Umbilical cord (tissue), 1 donor: ENCODE measurements at regions not wholly inside any gene's neighbourhood (a gene's known extent, or its start where the extent isn't known, plus 50 kb on each side); places are given as distances from the start of the nearest gene placed in this dataset.
"Not testable (repeated sequence)": the region's sequence is repeated elsewhere in the genome, so short reads cannot be mapped to it uniquely, and the experiment has no call there.

Experiments used
- DNase-seq: peaks from one replicate; pipeline ENCODE4 v3.0.0-alpha.2; 2015; ENCODE audit warnings: low spot score

DNA sequence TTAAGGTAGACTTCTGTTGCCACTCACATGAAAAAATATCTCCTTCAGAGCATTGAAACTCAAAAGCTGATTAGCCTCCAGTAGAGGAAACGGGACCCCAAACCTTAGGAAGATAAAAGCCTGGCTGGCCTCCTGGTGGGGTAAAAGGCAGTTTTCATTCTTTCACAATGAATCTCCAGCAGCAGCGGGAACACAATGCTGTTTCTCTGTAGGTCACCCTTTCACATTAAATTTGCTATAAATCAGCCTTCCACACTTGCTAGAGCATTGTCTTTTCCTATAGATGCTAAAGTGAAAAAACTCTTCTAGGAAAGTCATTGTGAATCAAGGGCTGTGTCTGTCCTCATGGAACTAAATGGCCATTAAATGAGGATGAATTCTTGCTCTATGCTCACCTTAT, 207.3 kb upstream of the MAGEB2 start:
- no peak for DNase-seq

DNA sequence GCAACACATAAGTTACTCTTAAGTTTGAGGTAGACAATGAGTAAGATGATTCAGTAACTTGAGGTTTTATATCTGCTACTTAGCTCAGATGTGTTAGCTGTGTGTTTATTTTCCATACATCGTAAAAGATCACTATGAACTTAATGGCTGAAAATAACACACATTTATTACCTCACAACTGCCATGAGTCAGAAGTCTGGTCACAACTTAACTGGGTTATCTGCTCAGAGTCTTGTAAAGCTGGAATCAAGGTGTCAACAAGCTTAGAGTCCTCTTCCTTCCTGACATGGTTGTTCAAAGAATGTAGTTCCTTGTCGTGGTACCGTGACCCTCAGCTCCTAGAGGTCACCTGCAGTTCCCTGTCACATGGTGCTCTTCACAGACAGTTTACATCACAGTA, 204.9 kb upstream of the MAGEB2 start:
- no peak for DNase-seq

DNA sequence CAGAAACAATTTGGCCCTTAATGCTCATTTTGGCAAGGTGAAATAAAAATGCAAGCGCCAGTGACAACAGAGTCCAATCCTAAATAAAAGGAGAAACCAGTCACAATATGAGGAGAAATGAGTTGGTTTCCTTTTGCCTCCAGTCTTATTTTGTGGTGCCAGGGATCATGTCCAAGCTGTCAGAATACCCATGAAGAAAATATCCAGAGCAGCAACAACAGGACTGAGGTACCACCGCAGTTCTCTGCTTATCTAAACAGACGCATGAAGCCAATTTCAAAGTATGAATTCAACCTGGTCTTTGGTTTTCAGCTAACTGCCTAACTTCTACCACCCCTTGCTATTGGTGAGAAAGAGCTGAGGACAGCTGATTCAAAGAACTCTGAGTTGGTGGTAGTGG, 199.9 kb upstream of the MAGEB2 start:
- DNase-seq = no peak

DNA sequence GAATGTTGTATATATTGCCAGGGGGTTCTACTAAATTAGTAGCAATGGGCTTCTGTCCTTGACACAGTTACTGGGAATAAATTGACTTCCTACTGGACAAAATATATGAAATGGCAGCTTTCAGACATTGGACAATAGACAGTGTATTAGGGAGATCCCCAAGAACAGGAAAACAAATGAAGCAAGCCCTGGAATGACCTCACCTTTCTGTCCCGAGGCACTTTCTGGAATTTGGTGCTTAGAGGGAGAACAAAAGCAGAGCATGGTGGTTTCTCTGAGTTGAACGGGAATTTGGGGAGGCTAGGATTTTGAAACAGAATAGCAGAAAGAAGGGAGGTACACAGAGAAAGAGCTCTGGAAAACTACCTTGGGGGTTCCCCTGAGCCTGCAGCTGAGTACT, 187.7 kb upstream of the MAGEB2 start:
- no peak for DNase-seq

DNA sequence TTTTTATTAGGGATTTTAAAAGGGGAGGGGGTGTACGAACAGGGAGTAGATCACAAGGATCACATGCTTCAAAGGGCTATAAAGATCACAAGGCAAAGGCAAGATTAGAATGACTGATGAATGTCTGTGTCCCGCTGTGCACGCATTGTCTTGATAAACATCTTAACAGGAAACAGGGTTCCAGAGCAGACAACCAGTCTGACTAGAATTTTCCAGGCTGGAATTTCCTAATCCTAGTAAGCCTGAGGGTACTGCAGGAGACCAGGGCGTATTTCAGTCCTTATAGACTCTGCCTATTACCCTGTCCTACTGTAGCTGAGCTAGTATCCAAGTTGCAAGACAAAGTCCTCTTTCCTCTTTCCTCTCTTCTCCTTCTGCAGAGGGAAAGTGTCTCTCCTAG, 179.0 kb upstream of the MAGEB2 start:
- not testable (repeated sequence) for DNase-seq

DNA sequence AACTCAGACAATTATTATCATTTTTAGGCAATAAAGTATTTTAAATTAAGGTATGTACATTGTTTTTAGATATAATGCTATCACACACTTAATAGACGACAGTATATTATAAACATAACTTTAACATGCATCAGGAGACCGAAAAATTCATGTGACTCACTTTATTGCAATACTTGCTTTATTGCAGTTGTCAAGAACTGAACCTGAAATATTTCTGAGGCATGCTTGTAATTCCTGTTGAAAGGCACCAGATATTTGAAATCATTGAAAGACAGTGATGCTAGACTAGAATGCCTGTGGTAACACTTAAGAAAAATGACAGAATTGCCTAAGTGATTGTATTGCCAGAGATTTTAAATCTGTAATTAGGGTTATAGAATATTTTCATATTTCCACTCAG, 175.6 kb upstream of the MAGEB2 start:
- peak; percentile 1 for DNase-seq

DNA sequence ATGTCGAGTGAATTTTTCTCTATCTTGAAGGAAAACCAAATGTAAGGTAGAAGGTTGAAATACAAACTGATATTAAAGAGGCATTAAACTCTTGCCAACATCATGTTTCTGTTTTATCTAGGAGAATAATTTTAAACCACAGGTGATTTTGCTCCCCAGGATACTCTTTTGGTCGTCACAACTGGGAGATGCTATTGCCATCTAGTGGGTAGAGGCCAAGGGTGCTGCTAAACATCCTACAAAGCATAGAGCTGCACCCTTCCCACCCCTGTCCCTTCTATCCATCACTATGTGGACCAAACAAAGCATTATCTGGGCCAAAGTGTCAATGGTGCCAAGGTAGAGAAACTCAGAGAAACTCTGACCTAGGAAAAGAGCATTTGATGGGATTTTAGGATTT, 154.6 kb upstream of the MAGEB2 start:
- peak; percentile 5 for DNase-seq

DNA sequence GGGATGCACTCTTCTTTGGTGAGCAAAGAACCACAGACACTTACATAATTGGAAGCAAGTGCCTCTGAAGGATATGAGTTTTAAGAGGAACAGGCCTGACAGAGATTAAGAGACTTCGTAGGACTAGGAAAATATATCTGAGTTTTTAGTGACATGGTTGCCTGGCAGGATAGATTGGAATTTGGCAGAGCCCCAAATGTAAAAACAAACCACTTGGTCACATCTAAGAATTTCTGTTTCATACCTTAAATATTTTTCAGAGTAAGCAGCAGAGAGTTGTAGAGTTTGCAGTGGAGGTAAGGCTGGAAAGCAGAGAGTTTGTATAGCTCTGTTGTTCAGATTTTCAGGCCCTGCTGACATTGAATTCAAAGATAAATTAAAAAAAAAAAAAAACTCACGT, 150.1 kb upstream of the MAGEB2 start:
- DNase-seq = no peak

DNA sequence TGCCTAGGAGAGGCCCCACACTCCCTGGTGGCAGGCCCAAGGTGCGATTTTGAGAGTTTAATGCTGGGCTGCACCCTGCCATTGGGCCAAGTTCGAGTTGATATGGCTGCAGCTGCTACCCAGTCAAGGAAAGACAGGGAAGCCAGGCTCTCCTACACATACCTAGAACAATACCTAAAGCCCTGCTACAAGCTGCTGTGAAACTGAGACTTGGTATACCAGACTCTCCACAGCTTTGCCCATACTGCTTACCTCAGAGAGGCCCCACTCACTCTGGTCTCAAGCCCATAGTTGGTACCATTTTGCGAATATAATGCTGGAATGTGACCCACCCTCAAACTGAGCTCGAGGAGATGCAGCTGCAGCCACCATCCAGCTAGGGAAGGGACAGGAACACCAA, 147.7 kb upstream of the MAGEB2 start:
- no peak for DNase-seq

DNA sequence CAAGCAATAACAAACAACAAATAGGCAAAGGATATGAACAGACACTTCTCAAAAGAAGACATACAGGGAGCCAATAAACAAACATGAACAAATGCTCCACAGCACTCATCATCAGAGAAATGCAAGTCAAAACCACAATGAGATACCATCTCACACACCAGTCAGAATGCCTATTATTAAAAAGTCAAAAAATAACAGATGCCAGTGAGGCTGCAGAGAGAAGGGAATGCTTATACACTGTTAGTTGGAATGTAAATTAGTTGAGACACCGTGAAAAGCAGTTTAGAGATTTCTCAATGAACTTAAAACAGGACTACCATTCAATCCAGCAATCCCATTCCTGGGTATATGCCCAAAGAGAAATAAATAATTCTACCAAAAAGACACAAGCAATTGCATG, 129.8 kb upstream of the MAGEB2 start:
- DNase-seq = no peak

DNA sequence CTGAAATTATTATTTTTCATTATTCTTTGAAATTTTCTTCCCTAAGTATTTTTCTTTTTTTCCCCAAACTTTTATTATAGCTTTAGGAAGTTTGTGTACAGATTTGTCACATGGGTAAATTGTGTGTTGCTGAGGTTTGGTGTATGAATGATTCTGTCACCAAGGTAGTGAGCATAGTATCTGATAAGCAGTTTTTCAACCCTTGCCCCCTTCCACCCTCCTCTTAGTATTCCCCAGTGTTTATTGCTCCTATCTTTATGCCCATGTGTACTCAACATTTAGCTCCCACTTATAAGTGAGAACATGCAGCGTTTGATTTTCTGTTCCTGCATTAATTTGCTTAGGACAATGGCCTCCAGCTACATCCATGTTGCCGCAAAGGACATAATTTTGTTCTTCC, 103.9 kb upstream of the MAGEB2 start:
- DNase-seq = no peak

DNA sequence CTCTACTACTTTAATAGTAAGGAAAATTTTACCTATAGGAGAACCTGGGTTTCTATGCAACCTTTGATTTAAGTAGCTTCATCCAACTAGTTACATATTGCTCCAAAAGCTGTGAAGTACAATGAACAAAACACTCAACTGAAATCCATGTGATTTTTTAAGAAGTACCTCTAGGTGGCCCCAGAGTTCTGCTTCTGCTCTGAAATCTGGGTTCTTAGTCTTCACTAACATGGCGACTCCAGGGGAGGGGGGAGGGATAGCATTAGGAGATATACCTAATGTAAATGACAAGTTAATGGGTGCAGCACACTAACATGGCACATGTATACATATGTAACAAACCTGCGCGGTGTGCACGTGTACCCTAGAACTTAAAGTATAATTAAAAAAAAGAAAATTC, 73.4 kb upstream of the MAGEB2 start:
- DNase-seq = peak; percentile 26

DNA sequence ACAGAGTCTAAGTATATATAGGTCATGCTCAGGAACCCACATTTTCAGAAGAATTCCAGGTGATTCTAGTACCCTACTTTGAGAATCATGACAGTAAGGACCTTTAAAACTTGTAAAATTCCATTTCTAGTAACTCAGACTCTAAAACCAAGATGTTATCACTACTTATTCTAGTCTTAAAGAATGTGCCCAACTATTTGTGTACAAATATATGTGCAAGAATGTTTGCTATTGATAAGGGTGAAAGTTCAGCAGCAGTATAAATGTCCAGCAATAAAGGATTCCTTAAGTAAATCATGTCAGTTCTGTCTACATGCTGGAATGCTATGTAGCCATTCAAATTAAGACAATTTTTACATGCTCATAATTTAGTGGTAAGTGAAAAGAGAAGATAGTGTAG, 71.1 kb upstream of the MAGEB2 start:
- DNase-seq = no peak

DNA sequence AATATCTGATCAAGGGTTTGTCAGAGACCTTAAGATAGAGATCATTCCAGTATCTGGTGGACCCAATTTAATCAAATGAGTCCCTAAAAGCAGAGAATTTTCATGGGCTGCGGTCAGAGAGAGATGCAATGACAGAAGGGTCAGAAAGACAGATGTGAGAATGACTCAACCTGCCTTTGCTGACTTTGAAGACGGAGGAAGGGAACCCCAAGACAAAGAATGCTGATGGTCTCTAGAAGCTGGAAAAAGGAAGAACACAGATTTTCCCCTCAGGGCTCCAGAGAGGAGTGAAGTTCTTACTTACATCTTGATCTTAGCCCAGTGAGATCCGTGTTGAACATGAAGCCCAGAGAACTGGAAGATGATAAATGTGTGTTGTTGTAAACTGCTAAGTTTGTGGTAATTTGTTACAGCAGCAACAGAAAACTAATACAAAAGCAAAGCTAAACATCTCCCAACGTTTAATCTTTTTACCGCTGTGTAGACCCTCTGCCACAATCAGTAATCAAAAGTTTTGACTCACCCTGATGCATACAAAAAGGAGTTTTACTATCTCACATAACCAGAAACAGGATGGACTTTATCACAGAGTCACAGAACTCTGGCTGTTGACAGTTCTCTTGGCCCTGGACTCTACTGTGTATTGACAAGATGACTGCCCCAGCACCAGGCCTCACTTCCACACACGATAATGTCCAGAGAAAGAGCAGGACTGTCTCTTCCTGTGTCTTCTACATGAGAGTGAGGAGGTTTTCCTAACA, 70.2 kb upstream of the MAGEB2 start:
- DNase-seq = no peak

DNA sequence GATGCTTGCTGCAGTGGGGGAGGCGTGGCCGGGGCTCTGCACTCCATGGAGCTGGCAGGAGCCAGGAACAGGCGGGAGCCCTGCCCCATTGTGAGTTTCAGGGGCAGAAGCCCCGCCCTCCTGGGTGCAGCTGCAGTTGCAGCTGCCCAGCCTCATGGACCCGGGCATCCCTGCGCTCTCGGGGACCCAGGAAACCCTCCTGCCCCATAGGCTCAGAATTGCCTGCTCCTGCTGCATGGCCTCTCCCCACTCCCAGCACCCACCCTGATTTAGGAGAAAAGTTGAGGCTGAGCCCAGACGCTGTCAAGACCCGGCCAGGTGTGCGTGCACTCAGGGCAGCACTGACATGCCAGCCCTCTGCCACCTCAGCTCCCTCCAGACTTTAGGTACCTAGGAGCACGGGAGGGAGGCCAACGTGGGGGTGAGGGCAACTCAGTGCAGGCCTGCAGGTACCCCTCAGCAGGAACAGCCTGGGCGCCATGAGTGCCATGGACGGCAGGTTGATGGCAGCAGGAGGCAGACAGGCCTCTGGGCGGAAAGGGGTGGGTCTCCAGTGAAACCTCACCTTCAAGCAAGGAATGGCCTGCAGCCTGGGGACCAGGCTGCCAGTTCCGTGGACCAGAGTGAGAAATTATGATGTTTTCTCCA, 67.2 kb upstream of the MAGEB2 start:
- no peak for DNase-seq

DNA sequence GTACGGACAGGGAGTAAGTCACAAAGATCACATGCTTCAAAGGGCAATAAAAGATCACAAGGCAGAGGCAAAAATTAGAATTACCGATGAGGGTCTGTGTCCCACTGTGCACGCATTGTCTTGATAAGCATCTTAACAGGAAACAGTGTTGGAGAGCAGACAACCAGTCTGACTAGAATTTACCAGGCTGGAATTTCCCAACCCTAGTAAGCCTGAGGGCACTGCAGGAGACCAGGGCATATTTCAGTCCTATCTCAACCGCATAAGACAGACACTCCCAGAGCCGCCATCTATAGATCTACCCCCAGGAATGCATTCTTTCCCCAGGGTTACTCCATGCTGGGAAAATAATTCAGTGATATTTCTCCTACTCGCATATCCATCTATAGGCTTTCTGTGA, 66.2 kb upstream of the MAGEB2 start:
- not testable (repeated sequence) for DNase-seq

DNA sequence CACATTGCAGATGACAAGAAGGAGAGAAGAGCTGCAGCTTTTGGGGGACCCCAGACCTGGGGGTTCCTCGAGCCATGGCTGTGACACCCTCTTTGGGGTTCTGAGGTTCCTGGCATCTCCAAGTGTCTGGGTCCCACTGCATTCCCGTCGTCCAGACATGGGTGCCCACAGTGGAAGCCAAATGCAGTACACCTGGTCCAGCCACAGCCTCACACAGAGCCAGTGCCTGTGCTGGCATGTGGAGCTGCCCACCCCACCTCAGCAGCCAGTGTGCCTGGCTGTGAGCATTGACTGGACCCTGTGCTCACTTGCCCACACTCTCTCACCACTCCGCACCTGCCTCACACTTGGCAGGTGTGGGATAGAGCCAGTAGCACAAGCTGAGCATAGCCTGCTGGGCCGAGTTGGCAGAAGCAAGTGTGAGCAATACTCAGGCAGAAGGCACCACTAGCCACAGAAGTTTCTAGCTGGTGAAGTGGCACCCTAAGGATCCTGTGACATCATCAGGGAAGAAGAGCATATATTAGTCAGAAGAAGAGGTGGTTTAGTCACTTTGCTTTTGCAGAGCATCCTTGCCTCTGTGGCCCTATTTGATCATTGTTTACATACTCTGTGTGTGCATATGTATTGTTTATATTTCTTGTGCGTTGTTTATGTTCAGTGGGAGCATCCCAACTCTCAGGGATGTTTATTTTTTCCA, 65.0 kb upstream of the MAGEB2 start:
- DNase-seq = no peak

DNA sequence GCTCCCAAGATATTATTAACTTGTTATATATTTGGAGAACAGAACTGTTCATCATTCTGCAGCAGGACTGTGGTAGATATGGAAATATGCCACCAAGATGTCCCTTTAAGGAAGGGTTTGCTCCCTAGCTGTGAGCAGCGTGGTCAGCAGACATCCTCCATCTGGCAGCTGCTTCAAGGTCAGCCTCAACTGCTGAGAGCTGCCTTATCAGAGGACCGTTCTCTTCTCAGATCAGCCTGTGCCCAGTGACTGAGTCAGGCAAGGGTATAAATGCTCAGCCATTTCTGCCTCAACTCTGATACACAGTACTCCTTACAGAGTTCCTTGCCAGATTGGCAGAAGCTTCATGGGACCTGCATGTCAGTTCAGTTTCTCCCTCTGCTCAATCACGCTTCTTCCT, 63.4 kb upstream of the MAGEB2 start:
- no peak for DNase-seq

DNA sequence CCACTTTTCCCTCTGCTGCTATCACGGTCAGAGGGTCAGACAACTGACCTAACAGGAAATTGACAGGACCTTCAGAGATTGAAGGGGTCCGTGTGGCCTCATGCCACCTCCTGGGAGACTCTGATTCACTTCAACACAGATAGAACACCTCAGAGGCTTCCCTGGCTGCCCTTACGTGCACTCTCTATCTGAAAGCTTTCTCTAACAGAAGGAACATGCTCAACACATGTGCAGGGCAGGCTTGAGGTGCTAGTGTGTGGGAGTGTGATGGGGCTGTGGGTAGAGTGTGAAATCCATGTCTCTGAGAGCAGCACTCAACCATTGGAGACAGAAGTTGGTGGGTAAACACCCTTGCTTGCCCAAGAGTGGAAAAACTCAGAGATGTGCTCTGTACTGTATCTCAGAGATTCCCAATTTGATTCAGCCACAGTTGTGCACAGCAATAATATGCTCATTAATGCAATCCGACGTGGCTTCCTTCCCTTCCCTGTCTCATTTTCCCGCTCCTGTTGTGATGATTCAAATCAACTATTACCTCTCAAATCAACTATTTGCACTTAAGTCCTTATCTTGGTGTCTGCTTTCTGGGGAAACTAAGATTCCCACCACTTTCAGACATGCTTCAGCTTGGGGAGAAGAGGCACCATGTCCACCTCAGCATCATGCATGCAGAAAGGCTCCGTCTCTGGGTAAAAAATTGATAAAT, 62.0 kb upstream of the MAGEB2 start:
- DNase-seq = no peak

DNA sequence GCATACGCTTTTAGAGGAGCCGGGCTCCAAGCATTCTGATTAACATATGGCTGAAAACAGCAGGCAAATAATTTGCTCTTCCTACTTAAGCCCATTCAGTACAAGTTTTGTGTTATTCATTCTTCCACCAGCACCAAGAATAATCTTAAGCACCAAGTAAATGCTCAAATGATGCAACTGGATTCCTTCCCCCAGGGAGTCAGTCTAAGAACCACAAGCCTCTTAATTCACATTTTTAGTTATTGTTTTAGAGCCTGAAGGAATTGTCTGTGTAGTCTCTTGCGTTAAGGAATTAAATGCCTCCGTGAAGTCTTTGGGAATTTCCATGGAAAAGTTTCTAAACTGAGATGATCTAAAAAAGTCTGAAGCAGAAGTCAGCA, 61.5 kb upstream of the MAGEB2 start:
- DNase-seq = peak; percentile 1

DNA sequence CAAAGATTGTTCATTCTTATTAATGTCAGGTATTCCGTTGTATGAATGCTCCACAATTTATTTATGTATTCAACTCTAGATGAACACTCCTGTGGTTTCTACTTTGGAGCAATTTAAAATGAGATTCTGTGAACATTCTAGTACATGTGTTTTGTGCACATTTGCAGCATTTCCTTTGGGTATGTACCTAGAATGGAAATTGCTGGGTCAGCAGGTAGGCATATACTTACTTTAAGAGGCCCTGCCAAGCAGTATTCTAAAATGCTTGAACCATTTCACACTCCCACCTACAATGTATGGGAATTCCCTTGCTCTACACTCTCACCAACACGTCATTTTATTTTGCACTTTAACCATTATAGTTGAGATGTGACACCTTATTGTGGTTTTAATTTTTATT, 59.4 kb upstream of the MAGEB2 start:
- no peak for DNase-seq

DNA sequence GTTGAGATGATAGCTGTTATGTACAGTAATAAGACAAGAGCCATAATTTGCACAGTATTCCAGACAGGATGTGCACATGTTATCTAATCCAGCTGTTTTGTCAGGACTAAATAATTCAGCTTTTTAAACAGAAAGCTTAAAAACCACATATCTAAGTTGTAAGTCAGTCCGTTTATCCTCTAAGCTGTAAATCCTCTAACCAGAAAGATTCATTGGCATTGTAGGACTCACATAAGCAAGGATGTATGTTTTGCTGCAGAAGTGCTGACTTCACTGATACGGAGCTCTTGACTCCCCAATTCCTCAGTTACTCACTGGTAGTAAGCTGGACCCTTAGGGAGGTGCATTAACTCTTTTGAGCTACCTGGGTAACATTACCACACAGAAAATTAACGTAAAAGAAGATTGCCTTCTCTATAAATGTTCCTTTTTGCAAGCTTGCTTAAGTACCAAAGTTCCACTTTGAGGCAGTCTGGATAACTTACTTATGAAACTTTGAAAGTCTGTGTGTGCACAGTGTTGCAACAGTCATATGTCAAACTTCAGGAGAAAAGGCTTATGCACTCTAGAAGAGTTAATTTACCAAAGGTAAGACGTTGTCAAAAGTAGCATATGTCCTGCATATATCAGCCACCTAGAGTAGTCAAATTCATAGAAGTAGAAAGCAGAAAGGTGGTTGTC, 58.3 kb upstream of the MAGEB2 start:
- DNase-seq = peak; percentile 67
